IgD-negative memory B cell (primary cell): ENCODE measurements at regions not wholly inside any gene's neighbourhood (a gene's known extent, or its start where the extent isn't known, plus 50 kb on each side); places are given as distances from the start of the nearest gene placed in this dataset.
A peak's percentile ranks its signal among the peaks of the same experiment; 100 is the strongest.
"Not testable (repeated sequence)": the region's sequence is repeated elsewhere in the genome, so short reads cannot be mapped to it uniquely, and the experiment has no call there.

ENCODE experiments used
- H3K27ac Mint-ChIP-seq, 3 donors: one replicate each; pipeline ENCODE4 v1.8.0; 2020 to 2022; ENCODE audit warnings: mild to moderate bottlenecking in 3 of 3, mixed read lengths in 3 of 3, moderate library complexity in 1 of 3
- H3K27me3 Mint-ChIP-seq: one replicate; pipeline ENCODE4 v1.8.0; 2021; ENCODE audit warnings: mixed read lengths
- H3K36me3 Mint-ChIP-seq: one replicate; pipeline ENCODE4 v1.8.0; 2020; ENCODE audit warnings: mild to moderate bottlenecking, mixed read lengths
- H3K4me1 Mint-ChIP-seq, 3 donors: one replicate each; pipeline ENCODE4 v1.8.0; 2020 to 2022; ENCODE audit warnings: mixed read lengths in 3 of 3, mild to moderate bottlenecking in 1 of 3
- H3K4me3 Mint-ChIP-seq, 4 donors: one replicate each; pipeline ENCODE4 v1.8.0; 2020 to 2022; ENCODE audit warnings: mild to moderate bottlenecking in 4 of 4, mixed read lengths in 4 of 4, moderate library complexity in 3 of 4
- H3K9me3 Mint-ChIP-seq, 3 donors: one replicate each; pipeline ENCODE4 v1.8.0; 2020 to 2021; ENCODE audit warnings: mixed read lengths in 3 of 3, mild to moderate bottlenecking in 1 of 3

GRCh38 chr1:172766462-172766861, 107.6 kb downstream of the FASLG start:
- H3K9me3 Mint-ChIP-seq = no peaks in the 10 kb centered on the region
- H3K27ac Mint-ChIP-seq = no peak overlapping the region
- peaks cover 4 to 6% (median 5%) of the 10 kb centered on the region in 3 donors for H3K4me1 Mint-ChIP-seq
- no peak overlapping the region for H3K4me3 Mint-ChIP-seq
- peaks cover 1% of the 10 kb centered on the region for H3K27me3 Mint-ChIP-seq
- H3K36me3 Mint-ChIP-seq = peaks cover 1% of the 10 kb centered on the region

- Mint-ChIP-seq H3K4me1 (peaks cover 0 to 1% (median 0%) of the 10 kb centered on the region in 3 donors), H3K9me3 (no peaks in the 10 kb centered on the region), H3K36me3 (peaks cover 1% of the 10 kb centered on the region), H3K4me3 (no peak overlapping the region), H3K27me3 (no peaks in the 10 kb centered on the region), H3K27ac (no peak overlapping the region)
Measured at GRCh38 chr1:172770071-172770470, 111.2 kb downstream of the FASLG start.

- H3K9me3 Mint-ChIP-seq = no peaks in the 10 kb centered on the region
- H3K4me1 Mint-ChIP-seq = peaks cover 5 to 7% (median 5%) of the 10 kb centered on the region in 3 donors
- no peak overlapping the region for H3K27ac Mint-ChIP-seq
- peaks cover 2% of the 10 kb centered on the region for H3K27me3 Mint-ChIP-seq
- H3K36me3 Mint-ChIP-seq = peaks cover 1% of the 10 kb centered on the region
- H3K4me3 Mint-ChIP-seq = no peak overlapping the region
Measured at GRCh38 chr1:172774561-172774960, 115.7 kb downstream of the FASLG start.

GRCh38 chr1:172775606-172776005, 116.7 kb downstream of the FASLG start:
- no peak overlapping the region for H3K4me3 Mint-ChIP-seq
- H3K36me3 Mint-ChIP-seq = no peaks in the 10 kb centered on the region
- peaks cover 2% of the 10 kb centered on the region for H3K27me3 Mint-ChIP-seq
- H3K27ac Mint-ChIP-seq = no peak overlapping the region
- peaks cover 5 to 7% (median 5%) of the 10 kb centered on the region in 3 donors for H3K4me1 Mint-ChIP-seq
- H3K9me3 Mint-ChIP-seq = no peaks in the 10 kb centered on the region

DNA sequence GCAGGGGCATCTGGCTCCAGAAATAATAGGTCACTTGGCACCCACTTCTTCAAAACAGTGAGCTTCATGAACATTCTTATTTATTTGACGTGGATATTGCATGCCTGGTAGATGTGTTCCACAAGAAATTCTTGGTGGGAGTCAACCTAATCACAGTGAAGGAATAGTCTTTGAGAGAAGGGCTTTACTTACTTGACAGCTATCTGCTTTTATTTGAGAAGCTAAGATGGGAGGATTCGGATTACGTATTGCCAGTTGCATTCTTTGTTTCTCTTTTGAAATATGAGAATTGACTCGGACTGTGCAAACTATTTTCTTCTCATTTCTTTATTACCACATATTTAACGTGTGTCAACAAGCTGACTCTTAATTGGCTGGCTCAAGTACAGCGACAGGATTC, 117.2 kb downstream of the FASLG start:
- Mint-ChIP-seq H3K27me3 (peaks cover 2% of the 10 kb centered on the region), H3K27ac (no peak overlapping the region), H3K36me3 (no peaks in the 10 kb centered on the region), H3K4me3 (no peak overlapping the region), H3K9me3 (no peaks in the 10 kb centered on the region), H3K4me1 (peaks cover 8 to 9% (median 9%) of the 10 kb centered on the region in 3 donors)

DNA sequence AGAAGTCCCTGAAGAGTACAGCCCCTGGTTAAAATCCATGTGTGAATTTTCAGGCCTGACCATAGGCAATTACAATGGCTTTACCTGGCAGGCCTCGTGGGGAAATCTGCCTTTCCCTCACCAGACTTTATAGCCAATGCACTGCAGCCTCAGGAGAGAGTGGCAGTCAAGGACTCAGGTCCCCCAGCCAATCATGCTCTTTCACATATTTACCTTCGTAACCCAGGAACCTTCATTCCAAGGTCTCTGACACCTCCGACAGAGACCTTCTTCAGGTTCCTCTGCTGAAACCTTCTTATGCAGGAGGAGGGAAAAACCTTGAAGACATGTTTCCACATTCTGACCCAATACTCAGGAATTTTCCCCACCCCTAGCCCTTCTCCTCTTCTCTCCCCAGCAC, 118.9 kb downstream of the FASLG start:
- Mint-ChIP-seq H3K4me1 (peaks cover 20 to 21% (median 21%) of the 10 kb centered on the region in 3 donors), H3K36me3 (peaks cover under 1% of the 10 kb centered on the region), H3K9me3 (peaks cover 0 to 2% (median 0%) of the 10 kb centered on the region in 3 donors), H3K27me3 (peaks cover 2% of the 10 kb centered on the region), H3K4me3 (peak overlapping the region in 1 of 4 donors; percentile 3), H3K27ac (no peak overlapping the region)

GRCh38 chr1:172778456-172779455, 119.9 kb downstream of the FASLG start:
- H3K27ac Mint-ChIP-seq = no peak overlapping the region
- H3K4me3 Mint-ChIP-seq = peak overlapping the region in 1 of 4 donors; percentile 43
- H3K36me3 Mint-ChIP-seq = peaks cover 2% of the 10 kb centered on the region
- peaks cover 21% of the 10 kb centered on the region in 3 donors for H3K4me1 Mint-ChIP-seq
- peaks cover 2% of the 10 kb centered on the region for H3K27me3 Mint-ChIP-seq
- peaks cover 2 to 6% (median 4%) of the 10 kb centered on the region in 3 donors for H3K9me3 Mint-ChIP-seq

DNA sequence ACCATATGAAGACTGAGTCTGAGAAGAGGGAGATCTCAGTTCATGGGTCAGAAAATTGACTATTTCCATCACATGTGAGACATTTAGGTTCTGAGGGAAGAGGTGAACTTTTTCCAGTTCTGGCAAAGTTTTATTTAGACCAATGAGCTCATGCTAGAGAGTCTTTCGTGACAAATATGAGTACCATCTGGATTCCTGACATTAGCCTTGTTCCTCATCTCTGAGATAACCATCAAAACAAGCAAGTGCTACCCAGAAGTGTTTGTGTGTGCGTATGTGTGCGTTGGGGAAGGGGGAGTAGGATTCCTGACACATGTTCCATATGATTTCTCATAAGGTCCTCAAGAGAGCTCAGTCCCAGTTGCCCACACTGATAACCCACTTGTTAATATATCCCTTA, 120.6 kb downstream of the FASLG start:
- peaks cover 2 to 6% (median 4%) of the 10 kb centered on the region in 3 donors for H3K9me3 Mint-ChIP-seq
- H3K4me1 Mint-ChIP-seq = peaks cover 21 to 22% (median 21%) of the 10 kb centered on the region in 3 donors
- H3K27ac Mint-ChIP-seq = no peak overlapping the region
- peaks cover 2% of the 10 kb centered on the region for H3K36me3 Mint-ChIP-seq
- peaks cover 2% of the 10 kb centered on the region for H3K27me3 Mint-ChIP-seq
- no peak overlapping the region for H3K4me3 Mint-ChIP-seq

GRCh38 chr1:172781513-172782140, 122.7 kb downstream of the FASLG start:
- H3K4me3 Mint-ChIP-seq = peak overlapping the region in 2 of 4 donors; percentile 15 to 32
- H3K4me1 Mint-ChIP-seq = peaks cover 21 to 22% (median 21%) of the 10 kb centered on the region in 3 donors
- H3K36me3 Mint-ChIP-seq = peaks cover 2% of the 10 kb centered on the region
- H3K9me3 Mint-ChIP-seq = peaks cover 2 to 6% (median 4%) of the 10 kb centered on the region in 3 donors
- no peak overlapping the region for H3K27ac Mint-ChIP-seq
- H3K27me3 Mint-ChIP-seq = peaks cover 2% of the 10 kb centered on the region

GRCh38 chr1:172789840-172790239, 130.9 kb downstream of the FASLG start:
- Mint-ChIP-seq H3K36me3 (no peaks in the 10 kb centered on the region), H3K27me3 (no peaks in the 10 kb centered on the region), H3K4me1 (no peaks in the 10 kb centered on the region), H3K4me3 (no peak overlapping the region), H3K27ac (no peak overlapping the region), H3K9me3 (no peaks in the 10 kb centered on the region)

GRCh38 chr1:172790245-172790644, 131.3 kb downstream of the FASLG start:
- Mint-ChIP-seq H3K27me3 (no peaks in the 10 kb centered on the region), H3K4me1 (no peaks in the 10 kb centered on the region), H3K27ac (no peak overlapping the region), H3K9me3 (no peaks in the 10 kb centered on the region), H3K4me3 (no peak overlapping the region), H3K36me3 (no peaks in the 10 kb centered on the region)

GRCh38 chr1:172793823-172794222, 134.9 kb downstream of the FASLG start:
- H3K27me3 Mint-ChIP-seq = no peaks in the 10 kb centered on the region
- no peaks in the 10 kb centered on the region for H3K36me3 Mint-ChIP-seq
- H3K27ac Mint-ChIP-seq = no peak overlapping the region
- no peak overlapping the region for H3K4me3 Mint-ChIP-seq
- H3K4me1 Mint-ChIP-seq = no peaks in the 10 kb centered on the region
- no peaks in the 10 kb centered on the region for H3K9me3 Mint-ChIP-seq

GRCh38 chr1:172795741-172796140, 136.8 kb downstream of the FASLG start:
- no peak overlapping the region for H3K4me3 Mint-ChIP-seq
- no peaks in the 10 kb centered on the region for H3K36me3 Mint-ChIP-seq
- H3K4me1 Mint-ChIP-seq = no peaks in the 10 kb centered on the region
- H3K9me3 Mint-ChIP-seq = no peaks in the 10 kb centered on the region
- no peaks in the 10 kb centered on the region for H3K27me3 Mint-ChIP-seq
- H3K27ac Mint-ChIP-seq = no peak overlapping the region

GRCh38 chr1:172799804-172800203, 140.9 kb downstream of the FASLG start:
- not testable (repeated sequence) for H3K4me3 Mint-ChIP-seq, H3K36me3 Mint-ChIP-seq, H3K27ac Mint-ChIP-seq, H3K27me3 Mint-ChIP-seq, H3K4me1 Mint-ChIP-seq
- peaks cover 3 to 13% (median 5%) of the 10 kb centered on the region in 3 donors for H3K9me3 Mint-ChIP-seq

DNA sequence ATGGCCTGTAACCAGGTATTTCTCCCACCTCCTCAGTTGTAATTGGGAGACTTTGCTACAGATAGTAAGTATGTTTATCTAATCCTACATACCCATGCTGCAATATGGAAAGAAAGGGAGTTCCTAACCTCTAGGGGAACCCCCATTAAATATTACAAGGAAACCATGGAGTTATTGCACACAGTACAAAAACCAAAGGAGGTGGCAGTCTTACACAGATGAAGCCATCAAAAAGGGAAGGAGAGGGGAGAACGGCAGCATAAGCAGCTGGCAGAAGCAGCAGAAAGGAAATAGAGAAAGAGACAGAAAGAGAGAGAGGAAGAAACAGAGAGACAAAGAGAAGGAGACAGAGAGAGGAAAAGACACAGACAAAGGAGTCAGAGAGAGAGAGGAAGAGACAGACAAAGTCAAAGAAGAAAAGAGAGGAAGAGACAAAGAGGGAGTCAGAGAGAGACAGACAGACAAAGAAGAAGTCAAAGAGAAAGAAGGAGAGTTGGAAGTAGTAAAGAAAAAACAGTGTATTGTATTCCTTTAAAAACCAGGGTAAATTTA, 142.9 kb downstream of the FASLG start:
- peaks cover 3 to 13% (median 5%) of the 10 kb centered on the region in 3 donors for H3K9me3 Mint-ChIP-seq
- no peaks in the 10 kb centered on the region for H3K27me3 Mint-ChIP-seq
- H3K4me1 Mint-ChIP-seq = peaks cover 0 to 1% (median 0%) of the 10 kb centered on the region in 3 donors
- no peak overlapping the region for H3K4me3 Mint-ChIP-seq
- H3K36me3 Mint-ChIP-seq = peaks cover 2% of the 10 kb centered on the region
- no peak overlapping the region for H3K27ac Mint-ChIP-seq
